Right renal cortex interstitium (tissue), 3 donors: ENCODE measurements at regions not wholly inside any gene's neighbourhood (a gene's known extent, or its start where the extent isn't known, plus 50 kb on each side); places are given as distances from the start of the nearest gene placed in this dataset.

Experiments
- DNase-seq, 3 donors: peaks; one replicate each; pipeline ENCODE4 v3.0.0-alpha.2; 2013; ENCODE audit warnings: low read depth in 3 of 3, low spot score in 2 of 3

- DNase-seq: no peak
Measured at GRCh38 chr10:14468023-14468441, 137.3 kb upstream of the FRMD4A start.

GRCh38 chr10:14466257-14466656, 135.5 kb upstream of the FRMD4A start:
- no peak for DNase-seq

- no peak for DNase-seq
Measured at GRCh38 chr10:14460447-14460846, 129.7 kb upstream of the FRMD4A start.

- no peak for DNase-seq
Measured at GRCh38 chr10:14459665-14460064, 128.9 kb upstream of the FRMD4A start.

- DNase-seq: no peak
Measured at GRCh38 chr10:14456870-14457266, 126.1 kb upstream of the FRMD4A start.

GRCh38 chr10:14456218-14456869, 125.6 kb upstream of the FRMD4A start:
- no peak for DNase-seq

GRCh38 chr10:14454629-14455028, 123.9 kb upstream of the FRMD4A start:
- no peak for DNase-seq

- no peak for DNase-seq
Measured at GRCh38 chr10:14454206-14454605, 123.5 kb upstream of the FRMD4A start.

GRCh38 chr10:14453593-14453992, 122.9 kb upstream of the FRMD4A start:
- no peak for DNase-seq

- DNase-seq: no peak
Measured at GRCh38 chr10:14451341-14451740, 120.6 kb upstream of the FRMD4A start.

- no peak for DNase-seq
Measured at GRCh38 chr10:14450041-14450491, 119.3 kb upstream of the FRMD4A start.

GRCh38 chr10:14449293-14449815, 118.6 kb upstream of the FRMD4A start:
- DNase-seq: no peak

GRCh38 chr10:14448197-14448990, 117.7 kb upstream of the FRMD4A start:
- DNase-seq: no peak

- DNase-seq: no peak
Measured at GRCh38 chr10:14447094-14447839, 116.5 kb upstream of the FRMD4A start.

- no peak for DNase-seq
Measured at GRCh38 chr10:14439451-14440259, 108.9 kb upstream of the FRMD4A start.

- DNase-seq: no peak
Measured at GRCh38 chr10:14438576-14438975, 107.9 kb upstream of the FRMD4A start.

GRCh38 chr10:14438057-14438456, 107.3 kb upstream of the FRMD4A start:
- DNase-seq: no peak

- DNase-seq: no peak
Measured at GRCh38 chr10:14435976-14436632, 105.4 kb upstream of the FRMD4A start.

- DNase-seq: no peak
Measured at GRCh38 chr10:14433147-14433546, 102.4 kb upstream of the FRMD4A start.

GRCh38 chr10:14431868-14432267, 101.1 kb upstream of the FRMD4A start:
- DNase-seq: no peak
